ENCODE measurements at regions not wholly inside any gene's neighbourhood (a gene's known extent, or its start where the extent isn't known, plus 50 kb on each side); places are given as distances from the start of the nearest gene placed in this dataset.
"Not testable (repeated sequence)": the region's sequence is repeated elsewhere in the genome, so short reads cannot be mapped to it uniquely, and the experiment has no call there.

GRCh38 chr10:17538941-17539340, 78.2 kb downstream of the HACD1 start:
- no peak for DNase-seq

DNA sequence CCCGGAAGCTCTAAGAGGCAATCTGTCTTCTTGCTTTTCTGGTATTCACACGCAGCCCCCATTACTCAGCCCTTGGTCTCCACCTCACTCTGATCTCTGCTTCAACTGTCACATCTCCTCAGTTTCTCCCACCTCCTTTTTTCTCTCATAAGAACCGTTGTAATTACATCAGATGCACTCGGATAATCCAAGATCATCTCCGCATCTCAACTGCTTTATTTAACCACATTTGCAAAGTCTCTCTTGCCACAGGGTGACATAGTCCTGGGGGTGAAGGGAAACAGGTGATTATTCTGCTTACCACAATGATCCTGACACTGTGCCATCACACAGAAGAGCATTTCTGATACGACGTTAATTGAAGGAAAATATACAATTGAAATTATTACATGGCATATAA, 79.9 kb downstream of the HACD1 start:
- DNase-seq, result no peak

DNA sequence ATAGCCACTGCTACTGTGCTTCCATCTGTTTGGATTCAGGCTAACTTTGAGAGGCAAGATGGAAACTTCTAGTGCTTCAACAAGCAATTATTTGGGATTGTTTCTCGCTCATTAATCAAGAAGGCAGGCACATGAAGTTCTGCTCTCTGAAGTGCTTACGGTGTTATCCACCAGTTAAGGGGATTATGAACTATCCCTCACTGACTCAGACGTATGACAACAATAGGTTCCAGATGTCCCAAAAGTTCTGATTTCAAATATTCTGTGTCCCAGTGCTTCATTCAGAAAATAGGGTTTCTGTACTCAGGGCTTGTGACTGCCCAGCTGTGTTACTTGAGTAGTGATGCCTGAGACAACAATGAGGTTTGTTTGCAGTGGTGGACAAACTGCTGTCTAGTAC, 81.0 kb downstream of the HACD1 start:
- no peak for DNase-seq

GRCh38 chr10:17533731-17534130, 79.3 kb upstream of the ST8SIA6 start:
- DNase-seq, result peak in 1 of 58 donors; percentile 6

- DNase-seq, result no peak
Measured at GRCh38 chr10:17528306-17528862, 74.0 kb upstream of the ST8SIA6 start.

DNA sequence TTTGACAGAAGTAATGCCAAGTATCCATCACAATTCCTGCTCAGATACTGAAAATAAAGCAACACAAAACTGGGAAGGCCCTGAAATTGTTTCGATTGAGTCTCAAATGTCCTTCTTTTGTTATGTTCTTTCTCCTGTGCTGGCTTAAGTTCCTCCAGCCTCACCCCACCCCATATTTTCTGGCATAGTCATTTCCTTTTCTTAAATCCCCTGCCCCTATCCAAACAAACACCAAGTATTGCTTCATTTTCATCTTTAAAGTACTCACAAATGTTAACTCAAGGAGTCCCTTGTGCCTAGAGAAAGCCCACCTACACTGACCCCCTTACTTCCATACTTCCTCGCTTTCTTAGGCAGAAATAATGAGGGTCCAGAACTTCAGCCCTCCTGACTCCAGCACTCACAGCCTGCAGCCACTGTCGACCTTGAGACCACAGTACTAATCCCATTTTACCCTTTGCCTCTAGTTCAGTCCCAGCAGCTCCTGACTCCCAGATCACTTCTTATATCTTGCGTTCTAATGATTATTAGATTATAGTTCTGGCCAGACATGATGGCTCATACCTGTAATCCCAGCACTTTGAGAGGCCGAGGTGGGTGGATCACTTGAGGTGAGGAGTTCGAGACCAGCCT, 73.2 kb upstream of the ST8SIA6 start:
- DNase-seq, result no peak

GRCh38 chr10:17526571-17526970, 72.2 kb upstream of the ST8SIA6 start:
- DNase-seq, result not testable (repeated sequence)

DNA sequence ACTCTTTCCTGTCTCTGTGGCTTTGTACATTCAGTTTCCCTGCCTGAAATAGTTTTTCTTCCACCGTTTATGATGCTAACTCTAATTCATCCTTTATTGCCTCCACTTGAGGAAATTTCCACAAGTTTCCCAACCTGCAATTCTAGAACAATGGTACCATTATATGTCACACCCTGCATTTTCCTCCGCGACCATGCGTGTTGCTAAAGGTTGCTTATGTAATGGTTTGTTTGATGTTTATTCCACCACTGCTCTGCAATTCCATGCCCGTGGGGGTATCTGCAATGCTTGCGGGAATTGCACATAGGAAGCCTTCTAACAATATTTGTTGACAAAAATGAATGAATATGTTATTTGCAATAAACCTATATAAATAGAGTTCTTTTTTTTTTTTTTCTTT, 69.5 kb upstream of the ST8SIA6 start:
- no peak for DNase-seq

GRCh38 chr10:17523246-17523753, 68.9 kb upstream of the ST8SIA6 start:
- no peak for DNase-seq

GRCh38 chr10:17522269-17522668, 67.9 kb upstream of the ST8SIA6 start:
- not testable (repeated sequence) for DNase-seq

- DNase-seq, result no peak
Measured at GRCh38 chr10:17519457-17519856, 65.1 kb upstream of the ST8SIA6 start.

DNA sequence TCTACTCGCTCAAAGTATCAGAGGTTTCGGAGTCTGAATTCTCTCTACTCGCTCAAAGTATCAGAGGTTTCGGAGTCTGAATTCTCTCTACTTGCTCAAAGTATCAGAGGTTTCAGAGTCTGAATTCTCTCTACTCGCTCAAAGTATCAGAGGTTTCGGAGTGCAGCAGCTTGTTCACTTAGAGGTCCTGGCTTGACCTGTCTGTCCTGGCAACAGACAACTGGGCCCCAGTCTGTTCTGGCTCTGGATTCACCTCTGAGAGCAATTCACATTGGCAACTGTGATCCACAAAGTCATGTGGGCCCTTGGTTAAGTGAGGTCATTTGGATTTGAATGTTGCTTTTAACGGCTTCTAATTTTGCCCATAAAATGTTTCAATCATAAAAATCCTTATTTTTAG, 63.9 kb upstream of the ST8SIA6 start:
- no peak for DNase-seq

GRCh38 chr10:17516376-17516775, 62.0 kb upstream of the ST8SIA6 start:
- no peak for DNase-seq

- DNase-seq, result no peak
Measured at GRCh38 chr10:17512341-17513001, 58.1 kb upstream of the ST8SIA6 start.

GRCh38 chr10:17510242-17510908, 56.0 kb upstream of the ST8SIA6 start:
- DNase-seq, result no peak

- no peak for DNase-seq
Measured at GRCh38 chr10:17507538-17507937, 53.1 kb upstream of the ST8SIA6 start.

DNA sequence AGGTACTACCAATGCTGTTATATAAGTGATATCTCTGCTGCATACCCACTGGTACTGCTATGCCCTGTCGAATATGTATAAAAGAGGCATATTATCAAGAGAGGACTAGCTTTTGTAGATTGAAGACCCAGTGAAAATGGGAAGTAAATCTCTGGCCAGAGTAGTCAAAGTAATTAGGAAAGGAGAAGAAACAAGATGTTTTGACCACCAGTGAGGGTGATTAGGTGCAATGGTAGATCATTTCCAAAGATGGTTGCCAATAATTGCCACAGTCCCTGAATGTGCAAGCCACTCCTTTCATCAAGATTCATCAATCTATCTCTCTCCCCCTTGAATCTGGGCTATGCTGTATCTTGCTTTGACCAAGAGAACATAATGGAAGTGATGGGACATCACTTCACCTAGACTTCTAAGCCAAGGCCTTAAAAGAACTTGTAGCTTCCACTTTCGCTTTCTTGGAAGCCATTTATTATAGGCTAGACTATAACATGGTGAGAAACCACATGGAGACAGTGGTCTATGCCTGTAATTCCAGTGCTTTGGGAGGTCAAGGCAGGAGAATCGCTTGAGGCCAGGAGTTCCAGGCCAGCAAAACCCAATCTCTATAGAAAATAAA, 52.6 kb upstream of the ST8SIA6 start:
- DNase-seq, result no peak

DNA sequence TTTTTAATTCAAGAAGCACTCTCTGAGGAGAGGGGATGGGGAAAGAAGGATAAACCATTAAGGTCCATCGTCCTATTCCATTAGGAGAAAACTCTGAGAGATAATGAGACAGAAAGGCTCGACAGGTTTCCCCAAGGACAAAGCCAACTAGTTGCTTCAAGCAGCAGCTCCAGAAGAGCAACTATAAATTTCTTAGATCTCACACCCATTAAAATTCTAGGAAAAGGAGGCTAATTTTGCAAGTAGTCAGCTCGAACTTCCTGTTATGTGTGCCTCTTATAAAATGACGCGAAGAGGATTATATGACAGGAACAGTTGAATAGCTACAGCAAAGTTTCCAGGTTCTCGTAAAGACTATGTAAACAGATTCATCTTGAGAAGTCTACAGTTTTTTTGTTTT, 52.0 kb upstream of the ST8SIA6 start:
- no peak for DNase-seq

GRCh38 chr10:17504547-17505245, 50.3 kb upstream of the ST8SIA6 start:
- no peak for DNase-seq

Data from anterior cingulate cortex (tissue), 58 donors.